ENCODE measurements at regions not wholly inside any gene's neighbourhood (a gene's known extent, or its start where the extent isn't known, plus 50 kb on each side); places are given as distances from the start of the nearest gene placed in this dataset.

- TF ChIP-seq CTCF (IDR thresholded peaks at IDR 0.05; ENCODE audit: insufficient read depth, low read depth, low read length) (no peak), EZH2 (IDR thresholded peaks at IDR 0.05; ENCODE audit: insufficient read depth, low read length) (no peak)
Observed at GRCh38 chr18:37852464-37852863, 286.9 kb upstream of the CELF4 start.
